Nephron (organoid): ENCODE measurements at regions not wholly inside any gene's neighbourhood (a gene's known extent, or its start where the extent isn't known, plus 50 kb on each side); places are given as distances from the start of the nearest gene placed in this dataset.

ENCODE experiments used
- H3K27ac Mint-ChIP-seq, 3 experiments: 2 replicates each; pipeline ENCODE4 v1.8.0; 2020; ENCODE audit warnings: mixed read lengths in 3 of 3, mild to moderate bottlenecking in 2 of 3, moderate library complexity in 1 of 3
- H3K27me3 Mint-ChIP-seq: 2 replicates; pipeline ENCODE4 v1.8.0; 2021; ENCODE audit warnings: low read depth, mild to moderate bottlenecking, moderate library complexity, mixed read lengths
- H3K36me3 Mint-ChIP-seq: 2 replicates; pipeline ENCODE4 v1.8.0; 2020; ENCODE audit warnings: low read depth, mixed read lengths
- H3K4me1 Mint-ChIP-seq: 2 replicates; pipeline ENCODE4 v1.8.0; 2020; ENCODE audit warnings: mixed read lengths
- H3K4me3 Mint-ChIP-seq, 3 experiments: 2 replicates each; pipeline ENCODE4 v1.8.0; 2020; ENCODE audit warnings: mild to moderate bottlenecking in 3 of 3, mixed read lengths in 3 of 3, moderate library complexity in 2 of 3
- H3K9me3 Mint-ChIP-seq: 2 replicates; pipeline ENCODE4 v1.8.0; 2020; ENCODE audit warnings: mixed read lengths
- TF ChIP-seq, protein P1 (sequence below), 3 experiments: fragments of 200-600 bp; sonication (generic); IDR thresholded peaks; one replicate each; pipeline ENCODE4 v1.5.0; 2021; ENCODE audit warnings: antibody characterized with exemption in 3 of 3; ENCODE audit not compliant: unreplicated experiment in 3 of 3

DNA sequence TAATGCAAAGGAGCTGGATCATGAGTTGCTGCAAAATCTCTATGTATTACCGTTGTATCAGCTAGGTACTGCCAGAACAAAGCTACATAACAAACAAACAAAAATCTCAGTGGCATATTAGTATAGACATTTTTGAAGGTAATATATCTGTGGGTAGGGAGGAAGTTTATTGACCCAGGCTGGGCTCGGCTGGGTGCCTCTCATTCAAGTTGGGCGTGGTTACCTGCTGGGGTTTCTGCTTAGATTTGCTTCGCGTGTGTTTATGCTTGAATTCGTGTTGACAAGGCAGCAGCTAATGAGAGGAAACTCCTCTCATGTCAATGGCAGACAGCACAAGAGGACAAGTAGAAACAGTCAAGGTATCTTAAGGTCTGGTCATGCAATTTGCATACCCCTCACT lies 520.7 kb downstream of the SOX5 start:
- no peaks in the 10 kb centered on the region for H3K36me3 Mint-ChIP-seq
- no peaks in the 10 kb centered on the region for H3K27me3 Mint-ChIP-seq
- H3K4me1 Mint-ChIP-seq = no peaks in the 10 kb centered on the region
- H3K9me3 Mint-ChIP-seq = no peaks in the 10 kb centered on the region
- no peak overlapping the region for H3K27ac Mint-ChIP-seq
- TF ChIP-seq, protein P1, sequence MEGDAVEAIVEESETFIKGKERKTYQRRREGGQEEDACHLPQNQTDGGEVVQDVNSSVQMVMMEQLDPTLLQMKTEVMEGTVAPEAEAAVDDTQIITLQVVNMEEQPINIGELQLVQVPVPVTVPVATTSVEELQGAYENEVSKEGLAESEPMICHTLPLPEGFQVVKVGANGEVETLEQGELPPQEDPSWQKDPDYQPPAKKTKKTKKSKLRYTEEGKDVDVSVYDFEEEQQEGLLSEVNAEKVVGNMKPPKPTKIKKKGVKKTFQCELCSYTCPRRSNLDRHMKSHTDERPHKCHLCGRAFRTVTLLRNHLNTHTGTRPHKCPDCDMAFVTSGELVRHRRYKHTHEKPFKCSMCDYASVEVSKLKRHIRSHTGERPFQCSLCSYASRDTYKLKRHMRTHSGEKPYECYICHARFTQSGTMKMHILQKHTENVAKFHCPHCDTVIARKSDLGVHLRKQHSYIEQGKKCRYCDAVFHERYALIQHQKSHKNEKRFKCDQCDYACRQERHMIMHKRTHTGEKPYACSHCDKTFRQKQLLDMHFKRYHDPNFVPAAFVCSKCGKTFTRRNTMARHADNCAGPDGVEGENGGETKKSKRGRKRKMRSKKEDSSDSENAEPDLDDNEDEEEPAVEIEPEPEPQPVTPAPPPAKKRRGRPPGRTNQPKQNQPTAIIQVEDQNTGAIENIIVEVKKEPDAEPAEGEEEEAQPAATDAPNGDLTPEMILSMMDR (IDR thresholded peaks at IDR 0.05; ENCODE audit: unreplicated experiment in 3 of 3) = no peak
- H3K4me3 Mint-ChIP-seq = no peak overlapping the region

DNA sequence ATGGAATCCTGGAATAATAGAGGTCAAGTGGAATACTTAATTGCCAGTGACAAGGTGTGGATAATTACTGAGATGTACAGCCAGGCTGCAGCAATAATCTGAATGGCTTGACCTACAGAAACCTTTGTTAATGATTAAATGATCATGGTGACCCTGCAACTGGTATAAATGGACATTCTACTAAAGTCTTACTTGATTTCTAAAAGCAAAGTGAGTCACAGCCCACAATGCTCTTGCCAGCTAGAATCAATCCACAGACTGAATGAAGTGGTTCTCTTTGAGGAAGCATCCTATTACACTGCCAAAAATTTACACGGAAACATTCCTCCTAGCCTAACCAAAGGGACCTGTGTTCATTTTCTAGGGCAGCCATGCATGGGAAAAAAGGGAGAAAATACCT lies 518.5 kb downstream of the SOX5 start:
- TF ChIP-seq, protein P1 (IDR thresholded peaks at IDR 0.05; ENCODE audit: unreplicated experiment in 3 of 3) = no peak
- Mint-ChIP-seq H3K36me3 (no peaks in the 10 kb centered on the region), H3K4me1 (no peaks in the 10 kb centered on the region), H3K4me3 (no peak overlapping the region), H3K27me3 (no peaks in the 10 kb centered on the region), H3K9me3 (no peaks in the 10 kb centered on the region), H3K27ac (no peak overlapping the region)

DNA sequence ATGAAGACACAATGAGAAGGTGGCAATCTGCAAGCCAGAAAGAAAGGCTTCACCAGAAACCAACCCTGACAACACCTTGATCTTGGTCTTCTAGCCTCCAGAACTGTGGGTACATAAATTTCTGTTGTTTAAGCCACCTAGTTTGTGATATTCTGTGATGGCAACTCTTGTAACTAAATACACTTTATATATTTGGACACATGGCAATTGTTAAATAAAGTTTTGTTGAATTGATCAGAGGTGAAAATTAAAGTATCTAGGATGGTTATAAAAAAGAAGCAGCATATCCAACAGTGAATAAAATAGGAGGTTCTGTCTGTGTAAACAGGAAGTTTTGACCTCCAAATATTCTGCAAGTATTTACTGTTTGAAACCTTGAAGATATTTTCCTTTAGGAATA lies 516.3 kb downstream of the SOX5 start:
- Mint-ChIP-seq H3K36me3 (no peaks in the 10 kb centered on the region), H3K4me3 (no peak overlapping the region), H3K27ac (no peak overlapping the region), H3K4me1 (no peaks in the 10 kb centered on the region), H3K9me3 (peaks cover 5% of the 10 kb centered on the region), H3K27me3 (no peaks in the 10 kb centered on the region)
- TF ChIP-seq, protein P1 (IDR thresholded peaks at IDR 0.05; ENCODE audit: unreplicated experiment in 3 of 3) = no peak

DNA sequence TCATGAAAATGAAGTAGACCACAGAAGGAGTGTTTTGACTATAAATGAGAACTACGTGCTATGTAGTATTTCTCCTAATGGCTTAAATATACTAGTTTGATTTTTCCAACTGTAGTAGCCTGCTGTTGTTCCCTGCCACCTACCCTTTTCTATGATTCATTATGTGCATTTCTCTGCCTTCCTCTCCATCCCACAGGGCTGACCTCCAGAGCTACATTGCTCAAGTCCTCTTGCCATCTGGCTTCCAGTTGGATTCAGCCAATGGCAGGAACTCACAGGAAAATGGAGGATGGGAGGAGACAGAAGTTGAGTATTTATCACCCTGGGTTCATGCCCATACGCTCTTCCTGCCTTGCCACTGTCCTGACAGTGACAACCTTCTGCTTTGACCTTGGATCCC lies 515.3 kb downstream of the SOX5 start:
- H3K27me3 Mint-ChIP-seq = no peaks in the 10 kb centered on the region
- H3K4me3 Mint-ChIP-seq = no peak overlapping the region
- no peak overlapping the region for H3K27ac Mint-ChIP-seq
- H3K36me3 Mint-ChIP-seq = peaks cover under 1% of the 10 kb centered on the region
- peaks cover 14% of the 10 kb centered on the region for H3K9me3 Mint-ChIP-seq
- TF ChIP-seq, protein P1 (IDR thresholded peaks at IDR 0.05; ENCODE audit: unreplicated experiment in 3 of 3) = no peak
- H3K4me1 Mint-ChIP-seq = no peaks in the 10 kb centered on the region

DNA sequence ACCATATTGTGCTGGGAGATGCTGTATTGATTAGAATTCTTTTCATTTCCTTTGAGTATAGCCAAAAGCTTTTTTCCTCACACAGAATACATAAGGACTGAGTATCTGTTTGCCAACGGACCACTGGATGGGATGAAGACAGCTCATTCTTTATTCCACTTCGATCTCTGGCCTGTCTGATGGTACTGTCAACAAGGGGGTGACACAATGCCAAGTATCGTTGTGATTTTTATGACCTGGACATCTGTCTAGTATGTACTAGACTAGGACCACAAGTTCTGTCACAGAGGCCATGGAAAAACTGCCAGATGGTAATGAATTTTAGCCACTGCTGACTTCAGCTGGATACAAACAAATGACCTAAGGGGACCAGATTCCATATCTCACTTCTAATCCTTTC lies 502.7 kb downstream of the SOX5 start:
- Mint-ChIP-seq H3K4me1 (no peaks in the 10 kb centered on the region), H3K9me3 (no peaks in the 10 kb centered on the region), H3K36me3 (no peaks in the 10 kb centered on the region), H3K27ac (no peak overlapping the region), H3K27me3 (no peaks in the 10 kb centered on the region), H3K4me3 (no peak overlapping the region)
- TF ChIP-seq, protein P1 (IDR thresholded peaks at IDR 0.05; ENCODE audit: unreplicated experiment in 3 of 3) = no peak

DNA sequence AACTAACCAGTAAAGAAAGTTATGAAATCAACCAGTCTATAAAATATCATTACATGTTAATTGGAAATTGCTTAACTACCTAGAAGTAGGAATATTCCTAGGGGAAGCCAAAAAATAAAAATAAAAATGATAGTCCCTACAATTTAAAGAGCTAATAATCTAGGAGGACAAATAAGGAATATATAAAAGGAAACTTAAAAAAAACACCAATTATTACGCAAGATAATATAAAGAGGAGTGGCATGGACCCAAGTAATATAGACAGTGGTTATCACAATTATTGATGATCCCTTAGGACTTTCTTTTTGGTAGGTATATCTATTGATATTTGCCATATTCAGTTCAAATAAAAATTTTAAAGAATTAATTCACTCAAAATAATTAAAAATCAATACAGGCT lies 498.7 kb downstream of the SOX5 start:
- no peaks in the 10 kb centered on the region for H3K4me1 Mint-ChIP-seq
- H3K27ac Mint-ChIP-seq = no peak overlapping the region
- H3K36me3 Mint-ChIP-seq = no peaks in the 10 kb centered on the region
- TF ChIP-seq, protein P1 (IDR thresholded peaks at IDR 0.05; ENCODE audit: unreplicated experiment in 3 of 3) = no peak
- no peaks in the 10 kb centered on the region for H3K27me3 Mint-ChIP-seq
- H3K4me3 Mint-ChIP-seq = no peak overlapping the region
- no peaks in the 10 kb centered on the region for H3K9me3 Mint-ChIP-seq
